Right atrium auricular region (tissue), 2 donors: ENCODE measurements at regions not wholly inside any gene's neighbourhood (a gene's known extent, or its start where the extent isn't known, plus 50 kb on each side); places are given as distances from the start of the nearest gene placed in this dataset.

Experiments
- DNase-seq: peaks from one replicate; pipeline ENCODE4 v3.0.0-alpha.2; 2019; ENCODE audit warnings: low spot score
- H3K27ac ChIP-seq, 2 donors: fragments of 200-600 bp; sonication (generic); 1 replicate in 1 of 2; 2 replicates in 1 of 2; pipeline ENCODE4 v1.5.1; 2016 to 2019
- H3K27me3 ChIP-seq, 2 donors: fragments of 200-600 bp; sonication (generic); one replicate each; pipeline versions ENCODE4 v1.5.1 to v1.6.0; 2017 to 2019
- H3K36me3 ChIP-seq: fragments of 200-600 bp; sonication (generic); one replicate; pipeline ENCODE4 v1.5.1; 2016
- H3K4me1 ChIP-seq, 2 donors: fragments of 200-600 bp; sonication (generic); one replicate each; pipeline versions ENCODE4 v1.5.1 to v1.6.0; 2017 to 2019
- H3K4me3 ChIP-seq, 2 donors: fragments of 200-600 bp; sonication (generic); 1 replicate in 1 of 2; 2 replicates in 1 of 2; pipeline ENCODE4 v1.5.1; 2017 to 2019; ENCODE audit warnings: mild to moderate bottlenecking in 1 of 2, moderate library complexity in 1 of 2
- H3K9me3 ChIP-seq, 2 donors: fragments of 200-600 bp; sonication (generic); one replicate each; pipeline ENCODE4 v1.5.1; 2019
- TF ChIP-seq, protein P1 (sequence below), 2 donors: fragments of 200-600 bp; sonication (generic); IDR thresholded peaks; one replicate each; pipeline ENCODE4 v1.5.1; 2019; ENCODE audit warnings: antibody characterized with exemption in 2 of 2

DNA sequence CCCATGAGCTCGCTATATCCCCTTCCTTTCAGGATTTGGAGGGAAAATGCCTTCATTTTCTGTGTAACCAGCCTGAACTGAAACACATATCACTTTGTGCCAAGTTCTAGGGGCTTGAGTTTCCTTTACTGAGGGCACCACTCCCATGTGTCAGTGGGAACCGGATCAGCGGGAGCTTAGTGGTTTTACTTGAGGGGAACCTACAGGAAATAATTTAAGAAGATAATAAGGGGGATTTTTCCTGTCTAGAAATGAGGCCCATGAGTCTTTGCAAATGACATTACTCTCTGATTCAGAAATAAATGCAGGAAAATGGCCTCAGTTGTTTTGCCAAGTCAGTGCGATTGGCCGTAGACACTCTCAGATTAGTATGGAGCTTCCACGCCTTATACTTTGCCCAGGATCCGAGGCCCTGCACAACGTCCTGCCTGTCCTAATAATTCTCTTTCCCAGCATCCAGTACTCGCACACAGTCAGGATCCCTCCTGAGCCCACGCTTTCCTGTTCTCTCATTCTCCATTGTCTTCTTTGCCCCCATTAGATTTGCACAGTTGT, 86.4 kb upstream of the LYZL1 start:
- Histone ChIP-seq H3K36me3 (no peaks in the 10 kb centered on the region), H3K27me3 (no peaks in the 10 kb centered on the region), H3K4me3 (no peak overlapping the region), H3K4me1 (no peaks in the 10 kb centered on the region), H3K9me3 (no peaks in the 10 kb centered on the region), H3K27ac (no peak overlapping the region)
- no peak for DNase-seq
- TF ChIP-seq, protein P1, sequence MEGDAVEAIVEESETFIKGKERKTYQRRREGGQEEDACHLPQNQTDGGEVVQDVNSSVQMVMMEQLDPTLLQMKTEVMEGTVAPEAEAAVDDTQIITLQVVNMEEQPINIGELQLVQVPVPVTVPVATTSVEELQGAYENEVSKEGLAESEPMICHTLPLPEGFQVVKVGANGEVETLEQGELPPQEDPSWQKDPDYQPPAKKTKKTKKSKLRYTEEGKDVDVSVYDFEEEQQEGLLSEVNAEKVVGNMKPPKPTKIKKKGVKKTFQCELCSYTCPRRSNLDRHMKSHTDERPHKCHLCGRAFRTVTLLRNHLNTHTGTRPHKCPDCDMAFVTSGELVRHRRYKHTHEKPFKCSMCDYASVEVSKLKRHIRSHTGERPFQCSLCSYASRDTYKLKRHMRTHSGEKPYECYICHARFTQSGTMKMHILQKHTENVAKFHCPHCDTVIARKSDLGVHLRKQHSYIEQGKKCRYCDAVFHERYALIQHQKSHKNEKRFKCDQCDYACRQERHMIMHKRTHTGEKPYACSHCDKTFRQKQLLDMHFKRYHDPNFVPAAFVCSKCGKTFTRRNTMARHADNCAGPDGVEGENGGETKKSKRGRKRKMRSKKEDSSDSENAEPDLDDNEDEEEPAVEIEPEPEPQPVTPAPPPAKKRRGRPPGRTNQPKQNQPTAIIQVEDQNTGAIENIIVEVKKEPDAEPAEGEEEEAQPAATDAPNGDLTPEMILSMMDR (IDR thresholded peaks at IDR 0.05): no peak

DNA sequence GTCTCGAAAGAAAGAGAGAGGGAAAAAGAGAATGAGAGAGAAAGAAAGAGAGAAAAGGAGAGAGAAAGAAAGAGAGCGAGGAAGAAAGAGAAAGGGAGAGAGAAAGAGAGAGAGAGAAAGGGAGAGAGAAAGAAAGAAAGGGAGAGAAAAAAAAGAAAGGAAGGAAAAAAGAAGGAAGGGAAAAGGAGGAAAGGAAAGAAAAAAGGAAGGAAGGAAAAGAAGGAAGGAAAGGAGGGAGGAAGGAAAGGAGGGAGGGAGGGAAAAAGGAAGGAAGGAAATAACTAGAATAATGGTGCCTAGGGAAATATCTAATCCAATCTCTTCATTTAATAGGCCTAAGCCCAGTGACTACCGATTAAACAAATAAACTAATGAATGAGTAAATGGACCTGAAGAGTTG, 85.4 kb upstream of the LYZL1 start:
- no peaks in the 10 kb centered on the region for H3K4me1 ChIP-seq
- TF ChIP-seq, protein P1 (IDR thresholded peaks at IDR 0.05): no peak
- DNase-seq: no peak
- no peaks in the 10 kb centered on the region for H3K9me3 ChIP-seq
- H3K27me3 ChIP-seq: no peaks in the 10 kb centered on the region
- H3K27ac ChIP-seq: no peak overlapping the region
- no peak overlapping the region for H3K4me3 ChIP-seq
- no peaks in the 10 kb centered on the region for H3K36me3 ChIP-seq

DNA sequence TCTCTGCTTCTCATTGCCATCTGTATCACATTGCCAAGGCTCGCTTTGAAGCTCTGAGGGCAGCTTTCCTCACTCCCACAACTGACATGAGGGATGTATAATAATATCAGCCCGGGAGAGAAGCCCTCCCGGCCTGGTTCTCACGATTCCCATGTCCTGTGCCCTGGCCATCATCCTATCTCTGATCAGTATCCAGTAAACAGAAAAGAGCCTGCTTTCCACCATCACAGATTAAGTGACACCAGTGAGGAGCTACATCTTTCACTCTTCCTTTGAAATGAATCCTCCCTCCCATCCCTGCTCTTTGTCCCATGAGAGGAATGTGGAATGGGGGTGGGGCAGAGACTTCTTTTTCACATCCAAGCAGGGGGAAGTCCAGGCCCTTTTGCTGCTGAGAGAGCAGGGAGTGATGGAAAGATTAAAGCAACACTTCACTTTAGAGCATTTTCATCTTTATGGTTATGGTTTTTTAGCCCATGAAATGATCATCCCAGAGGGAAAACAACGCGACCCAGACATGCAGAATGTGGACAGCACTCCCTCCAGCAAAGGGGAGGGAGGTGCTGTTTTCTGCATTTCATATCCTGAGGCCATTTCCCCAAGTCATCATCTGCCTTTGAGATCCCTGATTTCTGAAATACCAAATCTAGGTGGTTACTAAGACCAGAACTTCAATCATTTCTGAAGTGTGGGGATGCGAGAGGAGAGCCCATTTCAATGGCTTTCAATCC, 84.6 kb upstream of the LYZL1 start:
- DNase-seq: no peak
- Histone ChIP-seq H3K4me3 (no peak overlapping the region), H3K36me3 (no peaks in the 10 kb centered on the region), H3K9me3 (peaks cover 0 to 2% of the 10 kb centered on the region in 2 donors), H3K4me1 (no peaks in the 10 kb centered on the region), H3K27me3 (no peaks in the 10 kb centered on the region), H3K27ac (no peak overlapping the region)
- TF ChIP-seq, protein P1 (IDR thresholded peaks at IDR 0.05): no peak

DNA sequence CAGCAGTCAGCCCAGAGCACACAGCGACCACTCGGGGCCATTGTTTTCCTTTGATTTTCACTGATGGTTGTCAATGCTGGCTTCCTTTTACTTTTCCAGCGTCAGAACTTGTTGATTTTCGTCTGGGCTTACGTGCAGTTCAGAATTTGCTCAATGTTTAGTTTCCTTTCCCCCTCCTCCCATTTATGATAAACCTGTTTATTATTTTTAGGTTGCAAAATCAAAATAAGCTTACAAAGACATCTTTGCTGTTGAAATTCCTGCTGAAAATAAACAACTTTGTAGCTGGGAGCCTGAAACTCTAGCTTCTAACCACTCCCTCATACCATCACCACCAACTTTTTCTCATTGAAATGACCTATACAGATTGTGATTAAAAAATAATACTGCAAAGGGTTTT, 83.1 kb upstream of the LYZL1 start:
- peaks cover 0 to 17% of the 10 kb centered on the region in 2 donors for H3K9me3 ChIP-seq
- no peak overlapping the region for H3K4me3 ChIP-seq
- H3K27ac ChIP-seq: no peak overlapping the region
- TF ChIP-seq, protein P1 (IDR thresholded peaks at IDR 0.05): no peak
- no peaks in the 10 kb centered on the region for H3K4me1 ChIP-seq
- no peaks in the 10 kb centered on the region for H3K36me3 ChIP-seq
- no peak for DNase-seq
- H3K27me3 ChIP-seq: no peaks in the 10 kb centered on the region

DNA sequence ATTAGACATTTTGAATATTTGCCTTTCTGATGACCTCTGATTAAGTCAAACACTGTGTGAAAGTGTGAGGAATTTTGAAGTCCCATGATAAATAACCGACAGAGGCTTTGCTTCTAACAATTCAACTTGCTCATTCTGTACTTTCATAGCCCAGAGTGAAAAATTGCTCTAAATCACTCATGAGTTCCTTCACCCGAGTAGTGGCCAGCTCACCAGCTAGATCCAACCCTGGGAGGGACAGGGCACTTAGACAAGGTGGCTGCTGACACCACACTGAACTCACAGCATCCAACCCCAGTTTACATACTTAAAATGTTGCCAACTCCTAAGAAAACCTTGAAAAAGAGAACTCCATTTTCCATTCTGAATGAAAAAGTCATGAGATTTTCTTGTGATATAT, 80.0 kb upstream of the LYZL1 start:
- H3K9me3 ChIP-seq: peaks cover 0 to 19% of the 10 kb centered on the region in 2 donors
- H3K27me3 ChIP-seq: no peaks in the 10 kb centered on the region
- TF ChIP-seq, protein P1 (IDR thresholded peaks at IDR 0.05): no peak
- no peak overlapping the region for H3K27ac ChIP-seq
- H3K4me1 ChIP-seq: no peaks in the 10 kb centered on the region
- no peaks in the 10 kb centered on the region for H3K36me3 ChIP-seq
- no peak overlapping the region for H3K4me3 ChIP-seq
- DNase-seq: no peak

DNA sequence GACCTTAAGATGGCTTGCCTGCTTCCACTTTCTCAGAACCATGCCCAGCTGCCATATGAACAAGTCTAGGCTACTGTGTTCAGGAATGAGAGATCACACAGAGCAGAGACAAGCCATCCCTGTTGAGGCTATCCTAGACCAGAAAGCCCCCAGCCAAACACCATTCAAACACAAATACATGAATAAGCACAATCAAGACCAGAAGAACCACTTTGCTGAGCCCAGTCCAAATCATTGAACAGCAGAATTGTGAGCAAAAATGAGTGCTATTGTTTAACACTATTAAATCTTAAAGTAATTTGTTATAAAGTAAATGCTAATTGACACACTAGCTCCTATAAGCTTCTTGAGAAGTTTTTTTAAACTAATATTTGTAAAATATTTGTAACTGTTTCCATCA, 79.0 kb upstream of the LYZL1 start:
- Histone ChIP-seq H3K27ac (no peak overlapping the region), H3K9me3 (peaks cover 0 to 19% of the 10 kb centered on the region in 2 donors), H3K4me3 (no peak overlapping the region), H3K4me1 (no peaks in the 10 kb centered on the region), H3K27me3 (no peaks in the 10 kb centered on the region), H3K36me3 (no peaks in the 10 kb centered on the region)
- TF ChIP-seq, protein P1 (IDR thresholded peaks at IDR 0.05): no peak
- DNase-seq: no peak
